Esophagus muscularis mucosa (tissue), 4 donors: ENCODE measurements at regions not wholly inside any gene's neighbourhood (a gene's known extent, or its start where the extent isn't known, plus 50 kb on each side); places are given as distances from the start of the nearest gene placed in this dataset.

Experiments
- DNase-seq: peaks from one replicate; pipeline ENCODE4 v3.0.0-alpha.2; 2017; ENCODE audit errors: extremely low spot score
- H3K27ac ChIP-seq, 4 donors: fragments of 200-600 bp; sonication (generic); replicated peaks in 1 of 4; 1 replicate in 3 of 4; 2 replicates in 1 of 4; pipeline ENCODE4 v1.5.1; 2016 to 2019; ENCODE audit warnings: mild to moderate bottlenecking in 1 of 4
- H3K27me3 ChIP-seq, 4 donors: fragments of 200-600 bp; sonication (generic); one replicate each; pipeline versions ENCODE4 v1.5.1 to v1.6.0; 2016 to 2019
- H3K36me3 ChIP-seq, 4 donors: fragments of 200-600 bp; sonication (generic); one replicate each; pipeline ENCODE4 v1.5.1; 2016 to 2019
- H3K4me1 ChIP-seq, 4 donors: fragments of 200-600 bp; sonication (generic); one replicate each; pipeline ENCODE4 v1.5.1; 2016 to 2019
- H3K4me3 ChIP-seq, 4 donors: fragments of 200-600 bp; sonication (generic); 1 replicate in 2 of 4; 2 replicates in 2 of 4; pipeline ENCODE4 v1.5.1; 2016 to 2019; ENCODE audit warnings: mild to moderate bottlenecking in 4 of 4, moderate library complexity in 1 of 4
- H3K9me3 ChIP-seq, 4 donors: fragments of 200-600 bp; sonication (generic); 1 replicate in 3 of 4; 2 replicates in 1 of 4; pipeline ENCODE4 v1.5.1; 2016 to 2019
- EP300 ChIP-seq: sonication (generic); formaldehyde crosslinking; IDR thresholded peaks from one replicate; pipeline ENCODE4 v1.6.1; 2017; ENCODE audit warnings: antibody characterized with exemption
- POLR2A ChIP-seq: fragments of 450-650 bp; IDR thresholded peaks from one replicate; pipeline ENCODE4 v1.6.1; 2017; ENCODE audit warnings: antibody characterized with exemption, moderate library complexity, mild to moderate bottlenecking, low read depth
- POLR2AphosphoS5 ChIP-seq, 2 donors: sonication (generic); formaldehyde crosslinking; IDR thresholded peaks; one replicate each; pipeline ENCODE4 v1.6.1; 2017; ENCODE audit warnings: antibody characterized with exemption in 2 of 2
- WGBS: methylation state at CpG from one replicate; pipeline ENCODE4 v1.1.5; 2018; 5-methylcytosine and 5-hydroxymethylcytosine counted together
- intact Hi-C: fragments of 100-400 bp; cut with DNase I; formaldehyde crosslinking; loops from one replicate; pipeline ENCODE4 v1.15.1; 2023
- TF ChIP-seq, protein P1 (sequence below), 3 experiments: fragments of 200-600 bp in 2 of 3; fragments of 450-650 bp in 1 of 3; sonication (generic) in 2 of 3; IDR thresholded peaks; one replicate each; pipeline ENCODE4 v1.5.1; 2017 to 2019; ENCODE audit warnings: antibody characterized with exemption in 3 of 3, mild to moderate bottlenecking in 2 of 3, moderate library complexity in 1 of 3

- no peaks in the 10 kb centered on the region for H3K36me3 ChIP-seq
Measured at GRCh38 chr7:106573738-106574137, 87.2 kb downstream of the CCDC71L start.

GRCh38 chr7:106573125-106573663, 87.8 kb downstream of the CCDC71L start:
- H3K36me3 ChIP-seq = no peaks in the 10 kb centered on the region
- H3K27me3 ChIP-seq = no peaks in the 10 kb centered on the region
- H3K4me1 ChIP-seq = peaks cover 9 to 15% (median 12%) of the 10 kb centered on the region in 4 donors
- H3K4me3 ChIP-seq = no peak overlapping the region
- intact Hi-C loops = no loop called here
- no peak overlapping the region for H3K27ac ChIP-seq
- no peak for TF ChIP-seq POLR2A
- no peak for TF ChIP-seq EP300
- TF ChIP-seq, protein P1, sequence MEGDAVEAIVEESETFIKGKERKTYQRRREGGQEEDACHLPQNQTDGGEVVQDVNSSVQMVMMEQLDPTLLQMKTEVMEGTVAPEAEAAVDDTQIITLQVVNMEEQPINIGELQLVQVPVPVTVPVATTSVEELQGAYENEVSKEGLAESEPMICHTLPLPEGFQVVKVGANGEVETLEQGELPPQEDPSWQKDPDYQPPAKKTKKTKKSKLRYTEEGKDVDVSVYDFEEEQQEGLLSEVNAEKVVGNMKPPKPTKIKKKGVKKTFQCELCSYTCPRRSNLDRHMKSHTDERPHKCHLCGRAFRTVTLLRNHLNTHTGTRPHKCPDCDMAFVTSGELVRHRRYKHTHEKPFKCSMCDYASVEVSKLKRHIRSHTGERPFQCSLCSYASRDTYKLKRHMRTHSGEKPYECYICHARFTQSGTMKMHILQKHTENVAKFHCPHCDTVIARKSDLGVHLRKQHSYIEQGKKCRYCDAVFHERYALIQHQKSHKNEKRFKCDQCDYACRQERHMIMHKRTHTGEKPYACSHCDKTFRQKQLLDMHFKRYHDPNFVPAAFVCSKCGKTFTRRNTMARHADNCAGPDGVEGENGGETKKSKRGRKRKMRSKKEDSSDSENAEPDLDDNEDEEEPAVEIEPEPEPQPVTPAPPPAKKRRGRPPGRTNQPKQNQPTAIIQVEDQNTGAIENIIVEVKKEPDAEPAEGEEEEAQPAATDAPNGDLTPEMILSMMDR (IDR thresholded peaks at IDR 0.05) = no peak
- TF ChIP-seq POLR2AphosphoS5 (IDR thresholded peaks at IDR 0.05) = no peak
- no peaks in the 10 kb centered on the region for H3K9me3 ChIP-seq
- DNase-seq = no peak
- WGBS = 95% methylated on average over 1 of the region's 1 CpG

More at GRCh38 chr7:106573738-106574137, 87.2 kb downstream of the CCDC71L start:
- no peaks in the 10 kb centered on the region for H3K27me3 ChIP-seq
- no peaks in the 10 kb centered on the region for H3K9me3 ChIP-seq
- 75% methylated on average over 3 of the region's 3 CpGs for WGBS
- no peak overlapping the region for H3K4me3 ChIP-seq
- no peak overlapping the region for H3K27ac ChIP-seq
- peak; percentile 77 for DNase-seq
- intact Hi-C loops = no loop called here
- TF ChIP-seq, protein P1 (IDR thresholded peaks at IDR 0.05) = no peak
- TF ChIP-seq POLR2A = no peak
- no peak for TF ChIP-seq EP300
- TF ChIP-seq POLR2AphosphoS5 (IDR thresholded peaks at IDR 0.05) = no peak
- peaks cover 4 to 10% (median 6%) of the 10 kb centered on the region in 4 donors for H3K4me1 ChIP-seq

DNA sequence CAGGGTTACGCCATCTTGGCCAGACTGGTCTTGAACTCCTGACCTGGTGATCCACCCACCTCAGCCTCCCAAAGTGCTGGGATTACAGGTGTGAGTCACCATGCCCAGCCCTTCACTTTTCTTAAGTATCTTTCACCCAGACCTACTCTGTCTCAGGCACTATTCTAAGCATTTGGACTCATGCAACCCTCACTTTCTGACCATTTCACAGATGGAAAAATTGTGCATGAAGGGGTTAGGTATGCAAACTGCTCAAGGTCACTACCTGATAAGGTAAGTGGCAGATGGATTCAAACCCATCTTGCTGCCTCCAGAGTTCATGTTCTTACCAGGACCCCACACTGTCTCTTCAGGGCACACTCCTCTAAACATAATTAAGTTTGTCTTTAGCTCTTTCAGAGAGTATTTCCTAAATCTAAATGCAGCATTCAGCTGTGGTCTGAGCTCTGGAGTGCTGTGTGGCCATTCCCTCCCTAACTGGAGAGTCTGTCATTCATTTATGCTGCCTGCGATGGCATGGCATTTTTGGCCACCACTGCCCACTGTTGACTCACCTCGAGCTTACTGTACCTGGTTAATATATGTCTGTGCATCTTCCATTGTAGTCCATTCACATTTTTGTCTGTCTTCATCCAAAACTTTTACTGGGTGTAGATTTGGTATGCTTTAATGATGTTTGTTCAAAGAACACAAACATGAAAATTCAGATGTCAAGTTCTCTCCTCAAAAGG, 88.4 kb downstream of the CCDC71L start:
- Histone ChIP-seq H3K4me1 (peaks cover 10 to 21% (median 16%) of the 10 kb centered on the region in 4 donors), H3K36me3 (no peaks in the 10 kb centered on the region), H3K27ac (no peak overlapping the region), H3K27me3 (no peaks in the 10 kb centered on the region), H3K9me3 (no peaks in the 10 kb centered on the region), H3K4me3 (no peak overlapping the region)
- 84% methylated on average over 3 of the region's 3 CpGs for WGBS
- intact Hi-C loops = no loop called here
- TF ChIP-seq, protein P1 (IDR thresholded peaks at IDR 0.05) = no peak
- TF ChIP-seq POLR2A (no peak), EP300 (no peak), POLR2AphosphoS5 (IDR thresholded peaks at IDR 0.05) (no peak)
- peak; percentile 24 for DNase-seq

DNA sequence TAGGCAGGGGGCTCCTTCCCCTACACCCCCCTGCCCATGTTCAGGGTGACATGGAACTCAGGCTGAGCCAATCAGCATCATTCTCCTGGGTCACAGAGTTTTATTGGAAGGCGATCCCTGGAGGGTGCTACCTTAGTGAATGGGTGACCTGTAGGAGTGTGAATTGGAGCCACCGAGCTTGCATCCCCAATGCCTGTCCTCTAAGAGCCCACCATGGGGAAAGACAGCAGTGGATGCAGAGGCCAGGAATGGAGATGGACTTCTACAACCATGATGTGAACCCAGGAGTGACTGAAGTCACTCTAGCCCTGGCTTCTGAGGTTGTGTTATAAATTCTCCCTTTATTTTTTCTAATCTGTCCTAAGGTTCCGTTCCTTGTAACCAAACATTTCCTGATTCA, 89.4 kb downstream of the CCDC71L start:
- no peak overlapping the region for H3K4me3 ChIP-seq
- intact Hi-C loops = no loop called here
- H3K9me3 ChIP-seq = no peaks in the 10 kb centered on the region
- H3K4me1 ChIP-seq = peaks cover 10 to 21% (median 16%) of the 10 kb centered on the region in 4 donors
- TF ChIP-seq, protein P1 (IDR thresholded peaks at IDR 0.05) = no peak
- TF ChIP-seq POLR2AphosphoS5 (IDR thresholded peaks at IDR 0.05) (no peak), EP300 (no peak)
- H3K27me3 ChIP-seq = no peaks in the 10 kb centered on the region
- H3K36me3 ChIP-seq = no peaks in the 10 kb centered on the region
- 75% methylated on average over 3 of the region's 3 CpGs for WGBS
- peak; percentile 47 for DNase-seq
- H3K27ac ChIP-seq = no peak overlapping the region
